Left cardiac atrium (tissue), 4 donors: ENCODE measurements at regions not wholly inside any gene's neighbourhood (a gene's known extent, or its start where the extent isn't known, plus 50 kb on each side); places are given as distances from the start of the nearest gene placed in this dataset.
"Not testable (repeated sequence)": the region's sequence is repeated elsewhere in the genome, so short reads cannot be mapped to it uniquely, and the experiment has no call there.

Source experiments
- ATAC-seq, 2 donors: fragments of 200-7000 bp; cut with Tn5 transposase; one replicate each; pipeline ENCODE4 v1.9.1; 2020; ENCODE audit warnings: mild to moderate bottlenecking in 2 of 2, moderate library complexity in 2 of 2
- DNase-seq: peaks from one replicate; pipeline ENCODE4 v3.0.0-alpha.2; 2020
- intact Hi-C, 2 donors: fragments of 100-400 bp; cut with DNase I; formaldehyde crosslinking; loops; one replicate each; pipeline versions ENCODE4 v1.14.1 to v1.15.1; 2022 to 2023
- donor health status: DM: no; HTN: yes; CAD: no.
- donor health status: DM: no; HTN: yes; CAD: no; lungs with severe emphysema.
- donor health status: DM: yes; HTN: yes; CAD: no.
- donor health status: Dilated cardiomyopathy.

DNA sequence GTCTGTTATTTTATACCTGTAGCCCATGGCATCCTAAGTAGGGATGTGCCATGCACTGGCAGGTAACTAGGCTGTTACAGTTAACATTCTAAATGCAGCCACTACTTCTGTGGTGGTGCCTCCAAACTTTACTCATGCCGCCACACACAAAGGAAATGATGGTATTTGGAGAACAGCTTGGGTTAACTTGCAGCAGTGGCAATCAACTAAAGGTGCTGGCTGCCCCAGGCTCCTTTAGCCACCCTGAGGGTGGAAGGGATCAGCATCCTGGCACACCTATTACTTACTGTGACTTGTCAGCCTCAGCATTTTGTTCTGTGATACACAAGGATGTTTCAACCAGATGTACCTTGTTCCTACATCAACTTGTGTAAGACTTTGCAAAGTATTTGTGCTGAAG is 221.8 kb upstream of the PPP1R3A start:
- DNase-seq (no peak), ATAC-seq (no peak)
- intact Hi-C loops, result no loop called here

DNA sequence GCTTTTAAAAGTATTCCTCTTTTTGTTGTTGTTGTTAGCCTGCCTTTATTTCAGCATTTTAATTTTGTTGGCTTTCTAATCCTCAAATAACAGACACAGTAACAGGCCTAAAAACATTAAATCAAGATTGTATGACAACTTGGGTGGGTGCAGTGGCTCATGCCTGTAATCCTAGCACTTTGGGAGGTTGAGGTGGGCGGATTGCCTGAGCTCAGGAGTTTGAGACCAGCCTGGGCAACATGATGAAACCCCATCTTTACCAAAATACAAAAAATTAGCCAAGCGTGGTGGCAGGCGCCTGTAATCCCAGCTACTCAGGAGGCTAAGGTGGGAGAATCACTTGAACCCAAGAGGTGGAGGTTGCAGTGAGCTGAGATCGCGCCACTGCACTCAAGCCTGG is 220.9 kb upstream of the PPP1R3A start:
- ATAC-seq, DNase-seq, intact Hi-C loops: not testable (repeated sequence)

DNA sequence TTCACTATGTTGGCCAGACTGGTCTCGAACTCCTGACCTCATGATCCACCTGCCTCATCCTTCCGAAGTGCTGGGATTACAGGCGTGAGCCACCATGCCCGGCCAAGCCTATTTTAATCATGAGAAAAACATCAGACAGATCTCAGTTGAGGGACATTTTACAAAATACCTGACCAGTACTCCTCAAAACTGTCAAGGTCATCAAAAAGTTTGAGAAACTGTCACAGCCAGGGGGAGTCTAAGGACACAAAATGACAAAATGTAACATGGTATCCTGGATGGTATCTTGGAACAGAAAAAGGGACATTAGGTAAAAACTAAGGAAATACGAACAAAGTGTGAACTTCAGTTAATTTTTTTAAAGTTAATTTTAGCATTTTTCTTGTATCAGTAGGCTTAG is 219.8 kb upstream of the PPP1R3A start:
- ATAC-seq (no peak), DNase-seq (no peak)
- intact Hi-C loops, result no loop called here

DNA sequence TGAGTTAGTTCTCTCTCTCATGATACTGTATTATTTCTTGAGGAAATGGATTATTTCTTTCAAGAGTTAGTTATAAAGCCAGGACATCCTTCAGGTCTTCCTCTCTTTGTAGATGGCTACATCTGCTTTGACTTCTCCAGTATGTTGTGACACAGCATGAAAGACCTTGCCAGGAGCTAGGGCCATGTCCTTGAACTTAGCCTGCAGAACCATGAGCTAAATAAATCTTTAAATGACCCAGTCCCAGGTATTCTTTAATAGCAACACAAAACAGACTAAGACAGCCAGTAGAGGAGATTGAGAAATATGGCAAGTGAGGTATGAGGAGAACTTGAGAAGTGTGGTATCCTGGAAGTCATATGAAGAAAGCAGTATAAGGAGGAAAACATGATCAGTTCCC is 214.9 kb upstream of the PPP1R3A start:
- intact Hi-C loops, result no loop called here
- DNase-seq (no peak), ATAC-seq (no peak)

DNA sequence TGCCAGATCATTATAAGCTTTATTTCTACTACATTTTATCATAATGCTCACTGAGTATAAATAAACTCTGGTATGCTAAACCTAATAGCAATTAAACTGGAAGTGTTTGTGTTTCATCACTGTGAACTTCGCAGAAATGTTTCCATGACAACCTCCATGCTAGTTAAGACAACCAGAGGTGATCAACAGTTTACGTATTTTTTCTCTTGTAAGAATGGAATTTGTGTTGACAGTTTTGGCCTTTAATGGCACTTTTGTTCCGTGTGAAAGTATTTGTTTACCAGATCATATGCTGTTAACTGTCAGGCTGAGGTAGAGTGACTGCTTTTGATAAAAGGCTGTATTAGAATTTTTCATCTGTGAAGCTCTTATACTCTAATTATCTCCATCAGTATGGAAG is 212.1 kb upstream of the PPP1R3A start:
- intact Hi-C loops, result no loop called here
- DNase-seq, result no peak
- no peak for ATAC-seq

DNA sequence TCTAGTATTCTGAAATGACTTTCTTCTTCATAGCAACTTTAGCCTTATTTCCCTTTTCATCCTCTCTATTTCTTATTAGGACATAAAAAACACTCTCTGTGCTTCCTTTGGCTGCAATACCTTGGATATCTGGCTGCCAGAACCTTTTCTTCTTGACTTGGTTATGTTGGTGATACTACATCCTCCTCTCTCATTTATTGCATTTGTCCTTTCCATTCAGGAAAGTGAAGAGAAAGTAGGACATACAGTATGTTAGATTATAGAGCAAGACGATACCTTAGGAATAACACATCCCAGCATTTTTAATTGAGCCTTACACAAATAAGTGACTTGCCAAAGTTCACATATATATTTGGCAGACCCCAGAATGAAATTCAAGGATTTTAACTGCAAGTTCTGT is 210.1 kb upstream of the PPP1R3A start:
- intact Hi-C loops, result no loop called here
- no peak for ATAC-seq
- no peak for DNase-seq

DNA sequence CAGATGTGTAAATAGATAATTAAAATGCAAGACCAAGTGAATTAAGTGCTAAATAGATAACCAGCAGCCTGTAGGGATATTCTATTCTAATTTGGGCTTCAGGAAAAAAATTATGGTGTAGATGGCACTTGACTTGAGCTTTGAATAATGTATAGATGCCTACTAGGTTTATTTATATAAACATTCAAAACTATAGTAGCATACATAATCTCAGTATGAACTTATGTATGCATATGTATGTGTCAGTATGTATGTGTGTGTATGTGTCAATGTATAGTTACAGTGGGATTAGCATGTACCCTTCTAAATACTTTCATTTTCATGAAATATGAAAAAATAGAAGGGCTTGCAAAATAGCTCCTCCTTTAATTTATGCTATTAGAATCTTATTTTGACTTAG is 207.3 kb upstream of the PPP1R3A start:
- intact Hi-C loops, result no loop called here
- no peak for ATAC-seq
- no peak for DNase-seq

DNA sequence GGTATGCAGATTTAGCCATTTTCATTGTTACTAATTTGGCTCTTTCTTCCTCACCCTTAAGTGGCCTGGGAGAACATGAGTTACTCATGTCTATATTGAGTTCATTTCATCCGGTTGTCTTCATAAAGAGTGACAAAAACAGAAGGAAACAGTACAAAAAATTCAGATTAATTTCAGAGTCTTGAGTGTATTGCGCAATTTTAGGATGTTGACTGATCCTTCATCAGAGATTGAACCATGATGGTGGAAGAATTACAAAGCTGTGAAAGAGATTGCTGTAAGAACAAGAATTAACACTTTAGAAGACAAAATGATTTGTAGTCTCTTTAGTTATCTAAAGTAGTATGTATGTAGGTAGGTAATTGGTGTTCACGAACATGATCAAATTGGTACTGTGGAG is 194.0 kb upstream of the PPP1R3A start:
- intact Hi-C loops, result no loop called here
- ATAC-seq (no peak), DNase-seq (no peak)

DNA sequence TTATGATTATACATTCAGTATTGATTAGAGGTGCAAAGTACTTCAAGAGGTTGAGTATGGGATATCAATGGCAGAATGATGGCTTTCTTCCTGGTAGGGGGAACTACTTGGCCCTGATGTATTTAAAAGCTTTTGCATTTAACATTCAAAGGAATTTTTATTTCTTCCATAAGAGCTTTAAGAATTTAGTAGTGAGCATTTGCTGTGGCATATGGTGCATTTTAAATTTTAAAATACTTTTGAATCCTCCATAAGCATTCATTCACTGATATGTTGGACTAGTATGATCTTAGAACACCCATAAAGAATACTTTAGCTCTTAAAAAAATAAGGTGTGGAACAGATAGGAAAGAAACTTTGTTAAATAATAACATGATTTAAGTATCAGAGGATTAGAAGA is 191.9 kb upstream of the PPP1R3A start:
- ATAC-seq, result no peak
- no peak for DNase-seq
- intact Hi-C loops, result no loop called here

DNA sequence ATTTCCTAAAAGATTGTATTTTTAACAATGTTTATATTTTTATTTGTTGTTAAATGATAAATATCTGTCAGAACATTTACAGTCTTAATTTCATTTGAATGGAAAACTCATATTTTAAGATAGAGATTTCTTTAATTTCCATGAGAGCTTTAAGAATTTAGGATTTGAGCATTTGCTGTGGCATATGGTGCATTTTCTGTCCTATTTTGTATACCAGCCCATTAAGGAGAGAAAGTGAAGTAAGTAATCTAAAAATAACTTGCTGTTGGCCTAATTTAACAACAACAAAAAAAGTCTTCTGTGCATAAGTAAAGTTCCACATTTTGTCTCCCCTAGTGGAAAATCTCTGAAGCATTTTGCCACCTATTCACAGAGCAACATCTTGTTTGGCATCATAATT is 190.9 kb upstream of the PPP1R3A start:
- intact Hi-C loops, result no loop called here
- DNase-seq (no peak), ATAC-seq (no peak)

DNA sequence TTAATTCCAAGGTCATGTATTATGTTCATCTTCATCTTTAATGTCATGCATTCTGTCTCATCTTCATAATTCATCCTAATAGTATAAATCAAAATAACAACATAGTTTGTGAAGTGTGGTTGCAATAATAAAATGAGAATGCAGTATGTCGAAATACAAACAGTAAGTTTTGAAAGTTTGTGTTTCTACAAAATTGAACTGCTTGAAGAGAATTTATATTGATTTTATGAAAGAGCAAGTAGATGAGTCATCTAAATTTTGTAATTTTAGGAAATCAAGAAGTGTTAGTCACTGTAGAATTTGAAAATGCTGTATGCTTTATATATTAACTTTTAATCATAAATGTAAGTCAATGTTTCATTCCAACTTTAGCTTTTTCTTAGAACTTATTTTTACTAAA is 190.5 kb upstream of the PPP1R3A start:
- intact Hi-C loops, result no loop called here

DNA sequence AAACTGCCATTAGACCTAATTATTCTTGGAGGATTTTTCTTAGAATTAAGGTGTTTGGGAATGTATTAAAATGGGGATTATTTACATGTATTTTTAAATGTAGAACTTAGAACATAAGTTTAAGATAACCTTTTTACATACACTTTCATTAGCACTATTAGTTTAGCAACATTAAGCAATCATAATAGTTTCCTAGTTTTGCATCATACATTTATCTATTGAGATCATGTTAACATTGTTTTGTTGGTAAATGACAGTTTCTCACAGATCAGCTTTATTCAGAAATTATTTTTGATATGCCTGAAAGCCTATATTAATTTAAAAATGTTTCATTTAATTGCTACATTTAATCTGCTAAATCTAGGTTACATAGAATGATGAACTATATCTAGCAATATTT is 189.7 kb upstream of the PPP1R3A start:
- intact Hi-C loops, result no loop called here
- ATAC-seq, result no peak
- DNase-seq, result no peak

More for the DNA sequence above, 190.5 kb upstream of the PPP1R3A start:
- ATAC-seq (no peak), DNase-seq (no peak)

DNA sequence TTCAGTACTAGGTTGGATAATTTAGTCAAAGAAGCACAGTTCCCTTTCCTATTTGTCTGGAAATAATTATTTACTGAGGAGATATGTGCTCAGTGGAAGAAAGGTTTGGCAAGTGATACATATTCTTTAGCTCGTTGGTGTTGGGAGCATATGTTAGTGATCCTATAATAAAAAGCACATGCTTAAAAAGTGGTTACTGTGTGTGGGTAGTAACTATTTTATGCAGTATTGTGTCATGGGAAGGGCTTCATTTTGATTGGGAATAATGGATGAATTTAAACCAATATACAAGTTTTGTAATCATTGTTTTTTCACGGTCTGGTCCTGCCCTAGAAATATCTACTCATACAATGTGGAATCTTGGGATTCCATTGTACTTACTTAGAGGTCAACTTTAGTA is 188.7 kb upstream of the PPP1R3A start:
- DNase-seq (no peak), ATAC-seq (no peak)
- intact Hi-C loops, result no loop called here

DNA sequence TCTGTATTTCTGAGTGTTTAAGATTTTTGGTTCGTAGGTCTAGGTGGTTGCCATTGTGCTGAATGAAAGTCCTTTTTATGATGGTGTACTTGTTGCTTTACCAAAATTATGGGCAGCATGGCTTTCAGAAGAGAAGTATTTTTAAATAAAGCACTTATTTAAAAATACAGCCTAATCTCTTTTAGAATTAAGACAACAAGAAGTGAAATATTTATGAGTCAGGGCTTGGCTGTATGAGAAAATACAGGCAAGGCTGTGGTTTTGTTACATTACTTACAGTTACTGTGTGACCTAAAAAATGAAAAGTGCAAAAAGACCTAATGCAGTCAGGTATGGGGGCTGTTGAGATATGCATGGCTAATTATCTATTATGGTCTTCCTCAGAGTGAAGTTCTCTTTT is 185.2 kb upstream of the PPP1R3A start:
- ATAC-seq (no peak), DNase-seq (no peak)
- intact Hi-C loops, result no loop called here

DNA sequence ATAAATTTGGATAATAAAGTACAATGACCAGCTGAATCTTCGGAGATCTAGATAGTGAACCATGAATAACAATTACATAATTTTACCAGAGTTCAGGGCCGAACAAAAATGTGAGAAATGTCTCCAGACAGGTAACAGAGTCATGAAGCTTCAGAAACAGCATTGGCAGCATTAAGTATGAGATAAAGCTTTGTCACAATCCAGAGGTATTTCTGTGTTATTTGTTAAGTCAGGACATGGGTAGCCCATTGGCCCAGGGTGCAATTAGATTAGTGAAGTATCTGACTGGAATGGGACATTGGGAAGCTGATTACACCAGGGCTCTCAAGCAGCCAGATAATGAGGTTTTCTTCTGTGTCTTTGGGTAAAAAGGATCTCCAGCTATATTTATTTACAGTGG is 184.2 kb upstream of the PPP1R3A start:
- DNase-seq, result no peak
- ATAC-seq, result no peak
- intact Hi-C loops, result no loop called here

DNA sequence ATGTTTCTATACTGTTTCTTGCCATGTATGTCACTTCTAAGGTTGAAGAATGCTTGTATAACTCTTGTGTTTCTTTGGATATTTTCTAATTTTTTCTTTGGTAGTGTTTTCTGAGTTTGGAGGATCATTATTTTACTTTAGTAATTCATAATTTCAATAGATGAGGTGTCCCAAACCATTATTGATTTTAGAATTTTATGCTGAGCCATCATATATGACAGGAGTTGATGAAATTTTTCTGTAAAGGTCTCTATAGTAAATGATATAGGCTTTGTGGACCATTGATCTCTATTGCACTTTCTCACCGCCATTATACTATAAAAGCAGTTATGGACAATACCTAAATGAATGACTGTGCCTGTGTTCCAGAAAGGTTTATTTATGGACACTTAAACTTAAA is 183.3 kb upstream of the PPP1R3A start:
- DNase-seq (no peak), ATAC-seq (no peak)
- intact Hi-C loops, result no loop called here

DNA sequence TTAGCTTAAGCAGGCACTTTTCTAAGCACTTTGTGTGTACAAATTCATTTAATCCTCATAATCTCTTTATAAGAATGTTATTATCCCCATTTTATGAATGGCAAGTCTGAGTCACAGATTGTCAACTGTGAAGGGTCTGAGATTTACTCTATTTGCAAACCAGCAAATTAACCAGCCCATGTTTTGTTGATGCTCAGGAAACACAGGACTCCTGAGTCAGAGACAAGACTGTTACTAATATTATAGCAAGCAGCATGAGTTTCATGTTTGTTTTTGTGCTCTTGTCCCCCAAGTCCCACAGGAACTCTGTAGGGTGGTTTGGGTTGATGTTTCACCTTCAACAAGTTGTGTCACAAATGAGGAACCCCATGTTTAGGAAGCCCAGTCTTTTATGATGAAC is 182.0 kb upstream of the PPP1R3A start:
- intact Hi-C loops, result no loop called here

DNA sequence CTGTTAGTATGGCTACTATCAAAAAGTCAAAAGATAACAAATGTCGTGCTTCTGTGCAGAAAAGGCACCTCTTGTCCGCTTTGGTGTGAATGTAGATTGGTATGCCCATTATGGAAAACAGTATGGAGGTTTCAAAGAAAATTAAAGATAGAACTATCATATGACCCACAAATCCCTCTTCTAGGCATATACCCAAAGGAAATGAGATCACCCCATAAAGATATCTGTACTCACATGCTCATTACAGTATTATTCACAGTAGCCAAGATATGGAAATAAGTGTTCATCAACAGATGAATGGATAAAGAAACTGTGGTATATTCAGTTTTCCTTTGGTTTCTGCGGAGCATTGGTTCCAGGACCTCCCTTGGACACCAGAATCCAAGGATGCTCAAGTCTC is 180.5 kb upstream of the PPP1R3A start:
- no peak for ATAC-seq
- no peak for DNase-seq
- intact Hi-C loops, result no loop called here

More for the DNA sequence above, 182.0 kb upstream of the PPP1R3A start:
- no peak for DNase-seq
- ATAC-seq, result no peak

DNA sequence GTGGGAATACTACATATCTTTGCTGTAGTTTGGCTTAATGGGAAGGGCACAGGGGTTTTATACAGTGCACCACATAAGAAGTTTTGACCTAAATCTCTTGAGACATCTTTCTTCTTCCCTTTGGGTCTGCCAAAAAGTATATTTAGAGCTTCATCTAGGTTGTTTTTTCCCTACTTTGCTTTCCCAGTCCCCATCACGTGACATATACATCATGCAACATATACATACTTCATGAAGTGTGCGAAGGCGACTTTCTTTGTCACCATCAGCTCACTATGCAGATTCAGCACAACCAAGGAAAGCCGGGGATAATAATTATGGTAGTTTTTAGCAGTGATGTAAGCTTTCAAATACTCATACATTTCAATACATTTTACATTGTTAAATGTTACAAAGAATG is 177.1 kb upstream of the PPP1R3A start:
- ATAC-seq (no peak), DNase-seq (no peak)
- intact Hi-C loops, result no loop called here

DNA sequence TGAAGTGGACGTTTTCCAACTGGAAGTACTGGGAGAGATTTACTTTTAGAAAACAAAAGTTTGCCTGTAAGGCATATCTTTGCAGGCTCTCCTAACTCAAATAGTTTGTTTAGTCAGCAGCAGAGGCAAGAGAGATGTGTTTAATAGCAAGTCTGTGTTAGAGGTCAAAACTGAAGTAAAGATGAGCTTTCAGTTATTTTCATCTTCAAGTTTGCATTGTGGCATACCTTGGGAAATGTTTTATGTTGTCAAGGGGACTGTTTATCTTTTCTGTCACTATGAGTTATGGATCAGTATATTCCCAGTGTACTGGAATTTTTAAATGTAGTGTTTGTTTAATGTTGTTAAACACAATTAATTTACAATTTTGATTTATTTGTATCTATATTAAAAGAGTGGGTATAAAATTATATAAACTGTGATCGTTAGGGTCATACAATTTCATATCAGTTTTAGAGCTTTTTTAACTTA is 169.7 kb upstream of the PPP1R3A start:
- intact Hi-C loops, result loop anchor here in 1 of 2 donors (10.0 kb wide), 2 partner anchors 326 to 576 kb away; partner anchors contain the start of gene FOXP2
- ATAC-seq (no peak), DNase-seq (no peak)

DNA sequence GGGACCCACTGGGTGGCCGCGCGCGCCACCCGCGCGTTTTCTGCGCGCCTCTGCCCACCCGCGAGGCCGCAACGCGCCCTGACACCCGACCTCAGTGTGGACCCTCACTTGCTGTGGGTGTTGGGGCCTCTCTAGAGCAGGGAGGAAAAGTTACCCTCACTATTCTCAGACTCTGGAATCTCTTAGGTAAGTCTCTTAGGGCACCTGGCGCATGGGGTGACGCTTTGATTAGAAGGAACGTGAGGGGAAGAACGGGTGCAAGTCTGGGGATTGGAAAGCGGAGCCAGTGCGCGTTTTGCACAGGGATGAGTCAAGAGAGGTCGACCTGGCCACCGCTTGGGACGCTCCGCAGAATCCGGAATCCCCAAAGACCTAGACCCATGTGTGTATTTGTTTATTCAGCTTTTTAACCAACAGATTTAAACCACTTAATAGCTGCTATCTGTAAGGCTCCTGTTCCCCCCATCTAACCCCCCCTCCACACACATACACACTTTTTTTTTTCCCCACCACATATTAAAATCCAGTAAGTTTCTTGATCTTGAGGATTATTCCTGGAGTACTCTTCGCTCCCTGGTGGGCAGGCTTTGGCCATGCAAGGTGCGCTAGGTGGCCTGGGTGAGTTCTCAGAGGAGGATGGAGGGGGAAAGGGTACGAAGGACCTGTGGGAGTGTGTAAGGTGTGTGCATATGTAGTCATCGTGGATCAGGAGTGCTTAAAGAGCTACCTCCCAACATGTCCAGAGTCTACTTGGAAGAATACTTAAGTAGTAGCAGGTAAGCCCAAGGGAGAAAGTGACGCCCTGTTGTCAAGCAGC is 169.1 kb upstream of the PPP1R3A start:
- intact Hi-C loops, result loop anchor here in 1 of 2 donors (10.0 kb wide), 2 partner anchors 327 to 577 kb away; partner anchors contain the start of gene FOXP2
- DNase-seq (peak; percentile 18), ATAC-seq (no peak)
